ENCODE measurements at regions not wholly inside any gene's neighbourhood (a gene's known extent, or its start where the extent isn't known, plus 50 kb on each side); places are given as distances from the start of the nearest gene placed in this dataset.

DNA sequence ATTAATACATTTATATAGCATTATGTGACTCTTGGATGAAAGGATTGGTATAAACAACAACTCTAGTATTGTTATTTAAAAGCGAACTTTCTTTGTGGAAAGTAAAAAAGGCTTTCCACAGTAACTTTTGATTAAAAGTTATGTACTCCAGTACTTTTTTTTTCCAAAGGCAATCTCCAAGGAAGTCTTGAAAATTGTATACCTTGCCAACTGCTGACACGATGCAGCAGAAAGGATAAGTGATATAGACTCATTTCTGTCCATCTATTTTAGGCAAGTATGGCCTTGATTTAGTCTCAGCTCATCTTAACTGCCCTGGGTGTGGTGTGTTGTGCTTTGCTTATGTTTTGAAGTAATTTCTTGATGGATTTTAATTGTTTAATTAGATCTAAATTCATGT lies 79.7 kb downstream of the OTOL1 start:
- TF ChIP-seq, protein P1, sequence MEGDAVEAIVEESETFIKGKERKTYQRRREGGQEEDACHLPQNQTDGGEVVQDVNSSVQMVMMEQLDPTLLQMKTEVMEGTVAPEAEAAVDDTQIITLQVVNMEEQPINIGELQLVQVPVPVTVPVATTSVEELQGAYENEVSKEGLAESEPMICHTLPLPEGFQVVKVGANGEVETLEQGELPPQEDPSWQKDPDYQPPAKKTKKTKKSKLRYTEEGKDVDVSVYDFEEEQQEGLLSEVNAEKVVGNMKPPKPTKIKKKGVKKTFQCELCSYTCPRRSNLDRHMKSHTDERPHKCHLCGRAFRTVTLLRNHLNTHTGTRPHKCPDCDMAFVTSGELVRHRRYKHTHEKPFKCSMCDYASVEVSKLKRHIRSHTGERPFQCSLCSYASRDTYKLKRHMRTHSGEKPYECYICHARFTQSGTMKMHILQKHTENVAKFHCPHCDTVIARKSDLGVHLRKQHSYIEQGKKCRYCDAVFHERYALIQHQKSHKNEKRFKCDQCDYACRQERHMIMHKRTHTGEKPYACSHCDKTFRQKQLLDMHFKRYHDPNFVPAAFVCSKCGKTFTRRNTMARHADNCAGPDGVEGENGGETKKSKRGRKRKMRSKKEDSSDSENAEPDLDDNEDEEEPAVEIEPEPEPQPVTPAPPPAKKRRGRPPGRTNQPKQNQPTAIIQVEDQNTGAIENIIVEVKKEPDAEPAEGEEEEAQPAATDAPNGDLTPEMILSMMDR (IDR thresholded peaks at IDR 0.05): no peak
- TF ChIP-seq EZH2 (IDR thresholded peaks at IDR 0.05): no peak
- no peak for TF ChIP-seq EZH2phosphoT487 (IDR thresholded peaks at IDR 0.05)
